HCT116 (cell line): ENCODE measurements at regions not wholly inside any gene's neighbourhood (a gene's known extent, or its start where the extent isn't known, plus 50 kb on each side); places are given as distances from the start of the nearest gene placed in this dataset.

Source experiments
- ATAC-seq: fragments of 200-7000 bp; cut with Tn5 transposase; 2 replicates; pipeline ENCODE4 v1.9.1; 2020; ENCODE audit warnings: mild to moderate bottlenecking, moderate library complexity
- BruUV-seq: library from RNA; stranded (reverse); fragments of 400-500 nt; replicated peaks from 2 replicates; lab custom pipeline; 2021; lab: Mats Ljungman, UMichigan
- CTCF ChIA-PET: fragments of 300-600 bp; sonication (Branson Sonifier 250); formaldehyde crosslinking; loops from one replicate; lab custom pipeline; 2021; ENCODE audit warnings: antibody characterized with exemption; lab: Charles Lee
- POLR2A ChIA-PET: fragments of 300-600, 350-600 bp; sonication (Branson Sonifier 250); formaldehyde crosslinking; loops from one replicate; lab custom pipeline; 2021; ENCODE audit warnings: antibody characterized with exemption; lab: Charles Lee
- RAD21 ChIA-PET, 2 experiments: fragments of 300-600 bp; sonication (Branson Sonifier 250); formaldehyde crosslinking; loops; one replicate each; lab custom pipeline; 2023; ENCODE audit warnings: low total read pairs in 2 of 2; ENCODE audit not compliant: uncharacterized antibody in 2 of 2, unreplicated experiment in 2 of 2, low non-redundant PET in 1 of 2; lab: Charles Lee
- DNase-seq: peaks from one replicate; pipeline ENCODE4 v3.0.0-alpha.2; 2010; ENCODE audit warnings: low read depth, low spot score
- H2AFZ ChIP-seq: fragments of 200-600 bp; shearing (Covaris generic), sonication (generic); 2 replicates; pipeline ENCODE4 v1.6.1; 2017; ENCODE audit warnings: low read depth, mixed run types, mixed read lengths, antibody characterized with exemption, low read length; ENCODE audit not compliant: poor library complexity, severe bottlenecking
- H3K27ac ChIP-seq: 2 replicates; pipeline ENCODE4 v1.5.1; 2012; ENCODE audit warnings: low read depth, low read length
- H3K27me3 ChIP-seq: fragments of 200-600 bp; sonication (generic); 2 replicates; pipeline ENCODE4 v1.6.1; 2016; ENCODE audit warnings: mixed run types, low read length, mixed read lengths; ENCODE audit not compliant: insufficient read depth
- H3K36me3 ChIP-seq, 2 experiments: fragments of 200-500 bp in 1 of 2; fragments of 200-600 bp in 1 of 2; sonication (Bioruptor generic) in 1 of 2; sonication (generic) in 1 of 2; 2 replicates each; pipeline versions ENCODE4 v1.5.1 to v1.6.1; 2014 to 2016; ENCODE audit warnings: low read length in 2 of 2, inconsistent platforms in 1 of 2, mixed read lengths in 1 of 2, mixed run types in 1 of 2; ENCODE audit not compliant: insufficient read depth in 2 of 2, control insufficient read depth in 1 of 2
- H3K4me1 ChIP-seq, 2 experiments: fragments of 200-600 bp in 1 of 2; sonication (generic) in 1 of 2; 2 replicates each; pipeline versions ENCODE4 v1.5.1 to v1.6.1; 2012 to 2017; ENCODE audit warnings: low read length in 2 of 2, inconsistent platforms in 1 of 2, mild to moderate bottlenecking in 1 of 2, mixed read lengths in 1 of 2, mixed run types in 1 of 2, moderate library complexity in 1 of 2; ENCODE audit not compliant: insufficient read depth in 2 of 2, control insufficient read depth in 1 of 2
- H3K4me2 ChIP-seq: fragments of 200-600 bp; sonication (generic); 2 replicates; pipeline ENCODE4 v1.6.1; 2017; ENCODE audit warnings: mixed run types, low read length, mixed read lengths
- H3K4me3 ChIP-seq, 2 experiments: fragments of 200-600 bp in 1 of 2; sonication (generic) in 1 of 2; replicated peaks in 1 of 2; 2 replicates each; pipeline ENCODE4 v1.5.1; 2011 to 2016; ENCODE audit warnings: low read length in 2 of 2, control low read depth in 1 of 2, low read depth in 1 of 2, mild to moderate bottlenecking in 1 of 2, mixed read lengths in 1 of 2, mixed run types in 1 of 2
- H3K79me2 ChIP-seq: fragments of 200-600 bp; sonication (generic); 2 replicates; pipeline ENCODE4 v1.6.1; 2017; ENCODE audit warnings: mild to moderate bottlenecking, mixed run types, low read length, moderate library complexity, mixed read lengths; ENCODE audit not compliant: insufficient read depth
- H3K9ac ChIP-seq: fragments of 200-600 bp; sonication (generic); 2 replicates; pipeline ENCODE4 v1.6.1; 2016; ENCODE audit warnings: low read length, mixed read lengths
- H3K9me2 ChIP-seq: fragments of 200-600 bp; sonication (generic), shearing (Covaris generic); 2 replicates; pipeline ENCODE4 v1.6.1; 2017; ENCODE audit warnings: mixed run types, mild to moderate bottlenecking, moderate library complexity; ENCODE audit not compliant: insufficient read depth
- H3K9me3 ChIP-seq, 2 experiments: fragments of 200-500 bp in 1 of 2; fragments of 200-600 bp in 1 of 2; sonication (Bioruptor generic) in 1 of 2; sonication (generic) in 1 of 2; 2 replicates each; pipeline ENCODE4 v1.6.1; 2014 to 2017; ENCODE audit warnings: low read length in 2 of 2, mixed read lengths in 2 of 2, inconsistent platforms in 1 of 2, low read depth in 1 of 2, mild to moderate bottlenecking in 1 of 2, mixed run types in 1 of 2, moderate library complexity in 1 of 2; ENCODE audit not compliant: control insufficient read depth in 1 of 2, insufficient read depth in 1 of 2
- H4K20me1 ChIP-seq: fragments of 200-600 bp; sonication (generic), shearing (Covaris generic); 2 replicates; pipeline ENCODE4 v1.6.1; 2017; ENCODE audit warnings: mixed run types, mild to moderate bottlenecking, moderate library complexity; ENCODE audit not compliant: insufficient read depth
- CBX3 ChIP-seq: IDR thresholded peaks from 2 replicates; pipeline ENCODE4 v1.6.1; 2012; ENCODE audit warnings: low read depth
- CEBPB ChIP-seq: IDR thresholded peaks from 2 replicates; pipeline ENCODE4 v1.6.1; 2012; ENCODE audit warnings: low read depth
- EGR1 ChIP-seq: IDR thresholded peaks from 2 replicates; pipeline ENCODE4 v1.6.1; 2012; ENCODE audit warnings: low read depth
- EZH2 ChIP-seq: fragments of 200-600 bp; sonication (generic); IDR thresholded peaks from 2 replicates; pipeline ENCODE4 v1.6.1; 2017; ENCODE audit warnings: antibody characterized with exemption, mixed run types
- EZH2phosphoT487 ChIP-seq: fragments of 200-600 bp; IDR thresholded peaks from 2 replicates; pipeline ENCODE4 v1.6.1; 2018; ENCODE audit warnings: antibody characterized with exemption, borderline replicate concordance
- FOSL1 ChIP-seq: IDR thresholded peaks from 2 replicates; pipeline ENCODE4 v1.6.1; 2012; ENCODE audit warnings: low read depth
- POLR2A ChIP-seq: IDR thresholded peaks from 2 replicates; pipeline ENCODE4 v1.7.0; 2011; ENCODE audit warnings: borderline replicate concordance; ENCODE audit not compliant: insufficient read depth, insufficient read length; ENCODE audit errors: extremely low read depth
- POLR2AphosphoS5 ChIP-seq: IDR thresholded peaks from 2 replicates; pipeline ENCODE4 v1.6.1; 2011; ENCODE audit warnings: mild to moderate bottlenecking, low read depth, low read length, moderate library complexity
- RAD21 ChIP-seq: IDR thresholded peaks from 2 replicates; pipeline ENCODE4 v1.6.1; 2012; ENCODE audit warnings: low read depth, mild to moderate bottlenecking
- SP1 ChIP-seq: IDR thresholded peaks from 2 replicates; pipeline ENCODE4 v1.6.1; 2012; ENCODE audit warnings: low read depth
- ZFX ChIP-seq: fragments of 450-650 bp; IDR thresholded peaks from 2 replicates; pipeline ENCODE4 v1.6.1; 2017
- ZNF274 ChIP-seq: fragments of 200-500 bp; sonication (Bioruptor generic); IDR thresholded peaks from 2 replicates; pipeline ENCODE4 v1.6.1; 2014; ENCODE audit warnings: mild to moderate bottlenecking, low read depth, low read length, inconsistent platforms
- intact Hi-C: fragments of 100-400 bp; cut with micrococcal nuclease; formaldehyde crosslinking; loops from 2 replicates; pipeline ENCODE4 v1.10.0; 2022
- TF ChIP-seq, protein P1 (sequence below), 3 experiments: fragments of 200-600 bp in 1 of 3; sonication (generic) in 1 of 3; IDR thresholded peaks in 2 of 3; conservative IDR thresholded peaks in 1 of 3; 2 replicates each; pipeline ENCODE4 v1.5.1; 2012 to 2017; ENCODE audit warnings: low read depth in 2 of 3, low read length in 2 of 3, antibody characterized with exemption in 1 of 3, borderline replicate concordance in 1 of 3, control low read depth in 1 of 3, mild to moderate bottlenecking in 1 of 3, mixed read lengths in 1 of 3, mixed run types in 1 of 3, moderate library complexity in 1 of 3; ENCODE audit not compliant: insufficient read depth in 1 of 3
- TF ChIP-seq, protein P2 (sequence below): IDR thresholded peaks from 2 replicates; pipeline ENCODE4 v1.6.1; 2012

GRCh38 chr2:39851251-39851650 is 72.2 kb upstream of the THUMPD2 start (continued):
- TF ChIP-seq EZH2phosphoT487 = no peak
- TF ChIP-seq, all 23 proteins: peak for 0

DNA sequence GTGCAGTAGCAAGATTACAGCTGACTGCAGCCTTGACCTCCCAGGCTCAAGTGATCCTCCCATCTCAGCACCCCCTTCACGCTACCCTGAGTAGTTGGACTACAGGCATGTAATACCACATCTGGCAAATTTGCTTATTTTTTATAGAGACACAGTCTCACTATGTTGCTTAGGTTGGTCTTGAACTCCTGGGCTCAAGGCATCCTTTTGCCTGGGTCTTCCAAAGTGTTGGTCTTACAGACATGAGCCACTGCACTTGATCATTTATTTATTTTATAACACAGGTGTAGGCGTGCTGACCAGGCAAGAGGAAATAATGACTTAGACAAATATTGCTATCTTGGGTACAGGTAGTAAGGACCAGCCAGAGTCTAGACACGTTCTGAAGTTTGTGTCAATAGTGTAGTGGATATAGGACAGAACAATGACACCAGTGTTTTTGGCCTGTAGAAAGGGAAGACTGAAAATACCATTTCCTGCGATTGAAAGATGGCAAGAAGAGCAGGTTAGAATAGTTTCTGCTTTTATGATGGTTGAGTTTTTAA is 71.0 kb upstream of the THUMPD2 start:
- H3K4me1 ChIP-seq = peaks cover 0 to 12% of the 10 kb centered on the region in 2 experiments; a peak in 2 of 4 replicates
- intact Hi-C loops = no loop called here
- H2AFZ ChIP-seq = no peak overlapping the region
- no peaks in the 10 kb centered on the region for H3K79me2 ChIP-seq
- no peaks in the 10 kb centered on the region for H4K20me1 ChIP-seq
- H3K4me3 ChIP-seq = no peak overlapping the region
- H3K27ac ChIP-seq = no peak overlapping the region
- ChIA-PET CTCF (no interaction called here), POLR2A (no interaction called here), RAD21 (no interaction called here)
- DNase-seq (no peak), ATAC-seq (no peak)
- no peaks in the 10 kb centered on the region for H3K9me3 ChIP-seq
- no TSS peak for BruUV-seq
- no peak overlapping the region for H3K9ac ChIP-seq
- no peaks in the 10 kb centered on the region for H3K36me3 ChIP-seq
- no peaks in the 10 kb centered on the region for H3K9me2 ChIP-seq
- TF ChIP-seq CBX3 (no peak), EZH2phosphoT487 (no peak), FOSL1 (no peak), POLR2AphosphoS5 (no peak), POLR2A (no peak), EZH2 (no peak), CEBPB (no peak), RAD21 (no peak), ZFX (no peak), ZNF274 (no peak), EGR1 (no peak), SP1 (no peak)
- TF ChIP-seq, protein P1, sequence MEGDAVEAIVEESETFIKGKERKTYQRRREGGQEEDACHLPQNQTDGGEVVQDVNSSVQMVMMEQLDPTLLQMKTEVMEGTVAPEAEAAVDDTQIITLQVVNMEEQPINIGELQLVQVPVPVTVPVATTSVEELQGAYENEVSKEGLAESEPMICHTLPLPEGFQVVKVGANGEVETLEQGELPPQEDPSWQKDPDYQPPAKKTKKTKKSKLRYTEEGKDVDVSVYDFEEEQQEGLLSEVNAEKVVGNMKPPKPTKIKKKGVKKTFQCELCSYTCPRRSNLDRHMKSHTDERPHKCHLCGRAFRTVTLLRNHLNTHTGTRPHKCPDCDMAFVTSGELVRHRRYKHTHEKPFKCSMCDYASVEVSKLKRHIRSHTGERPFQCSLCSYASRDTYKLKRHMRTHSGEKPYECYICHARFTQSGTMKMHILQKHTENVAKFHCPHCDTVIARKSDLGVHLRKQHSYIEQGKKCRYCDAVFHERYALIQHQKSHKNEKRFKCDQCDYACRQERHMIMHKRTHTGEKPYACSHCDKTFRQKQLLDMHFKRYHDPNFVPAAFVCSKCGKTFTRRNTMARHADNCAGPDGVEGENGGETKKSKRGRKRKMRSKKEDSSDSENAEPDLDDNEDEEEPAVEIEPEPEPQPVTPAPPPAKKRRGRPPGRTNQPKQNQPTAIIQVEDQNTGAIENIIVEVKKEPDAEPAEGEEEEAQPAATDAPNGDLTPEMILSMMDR (IDR thresholded peaks at IDR 0.05 in 2 of 3, conservative IDR thresholded peaks at IDR 0.05 in 1 of 3; ENCODE audit: borderline replicate concordance in 1 of 3, insufficient read depth in 1 of 3, low read depth in 2 of 3, low read length in 2 of 3) = no peak
- TF ChIP-seq, protein P2, sequence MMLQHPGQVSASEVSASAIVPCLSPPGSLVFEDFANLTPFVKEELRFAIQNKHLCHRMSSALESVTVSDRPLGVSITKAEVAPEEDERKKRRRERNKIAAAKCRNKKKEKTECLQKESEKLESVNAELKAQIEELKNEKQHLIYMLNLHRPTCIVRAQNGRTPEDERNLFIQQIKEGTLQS = no peak
- H3K4me2 ChIP-seq = no peak overlapping the region
- H3K27me3 ChIP-seq = no peaks in the 10 kb centered on the region
